ENCODE measurements at regions not wholly inside any gene's neighbourhood (a gene's known extent, or its start where the extent isn't known, plus 50 kb on each side); places are given as distances from the start of the nearest gene placed in this dataset.

DNA sequence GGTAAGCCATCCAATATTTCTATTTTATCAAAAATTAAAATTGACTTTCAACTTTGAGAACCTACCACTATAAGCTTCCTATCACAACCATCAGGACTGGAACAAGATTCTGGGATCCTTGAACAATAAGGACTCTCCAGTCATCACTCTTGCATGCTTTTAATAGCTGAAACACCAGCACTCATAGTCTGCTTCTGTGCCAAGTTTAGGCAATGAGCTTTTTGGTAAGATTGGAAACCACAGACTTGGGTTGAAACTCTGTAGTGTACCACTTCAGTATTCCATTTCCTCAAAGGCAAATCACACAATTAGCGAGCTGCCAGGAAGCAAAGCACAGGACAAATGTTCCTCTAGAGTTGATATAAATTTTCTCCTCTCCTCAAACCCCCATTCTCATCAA, 1065.8 kb upstream of the SLC39A10 start:
- ChIA-PET CTCF (no interaction called here), POLR2A (ENCODE audit: unreplicated experiment) (no interaction called here)
- H3K4me1 ChIP-seq (replicated peaks; ENCODE audit: insufficient read depth) = no peaks in the 10 kb centered on the region
- no peaks in the 10 kb centered on the region for H3K27me3 ChIP-seq (ENCODE audit: insufficient read depth, low read depth)
- BruUV-seq (replicated peaks) = no TSS peak
- no peak overlapping the region for H3K4me2 ChIP-seq
- H4K20me1 ChIP-seq (ENCODE audit: insufficient read depth) = no peaks in the 10 kb centered on the region
- no peaks in the 10 kb centered on the region for H3K9me3 ChIP-seq (ENCODE audit: insufficient read depth, low read depth)
- H3K79me2 ChIP-seq (ENCODE audit: low read depth) = no peaks in the 10 kb centered on the region
- no peaks in the 10 kb centered on the region for H3K36me3 ChIP-seq (ENCODE audit: low read depth)
- H3K4me3 ChIP-seq = no peak overlapping the region
- DNase-seq = no peak
- H3K27ac ChIP-seq = no peak overlapping the region
- no peaks in the 10 kb centered on the region for H3K9me2 ChIP-seq (ENCODE audit: insufficient read depth)
- intact Hi-C loops (cut with micrococcal nuclease; ENCODE audit: unreplicated experiment) = no loop called here
- TF ChIP-seq EZH2 (IDR thresholded peaks at IDR 0.05; ENCODE audit: low read depth) = no peak
- TF ChIP-seq, protein P1, sequence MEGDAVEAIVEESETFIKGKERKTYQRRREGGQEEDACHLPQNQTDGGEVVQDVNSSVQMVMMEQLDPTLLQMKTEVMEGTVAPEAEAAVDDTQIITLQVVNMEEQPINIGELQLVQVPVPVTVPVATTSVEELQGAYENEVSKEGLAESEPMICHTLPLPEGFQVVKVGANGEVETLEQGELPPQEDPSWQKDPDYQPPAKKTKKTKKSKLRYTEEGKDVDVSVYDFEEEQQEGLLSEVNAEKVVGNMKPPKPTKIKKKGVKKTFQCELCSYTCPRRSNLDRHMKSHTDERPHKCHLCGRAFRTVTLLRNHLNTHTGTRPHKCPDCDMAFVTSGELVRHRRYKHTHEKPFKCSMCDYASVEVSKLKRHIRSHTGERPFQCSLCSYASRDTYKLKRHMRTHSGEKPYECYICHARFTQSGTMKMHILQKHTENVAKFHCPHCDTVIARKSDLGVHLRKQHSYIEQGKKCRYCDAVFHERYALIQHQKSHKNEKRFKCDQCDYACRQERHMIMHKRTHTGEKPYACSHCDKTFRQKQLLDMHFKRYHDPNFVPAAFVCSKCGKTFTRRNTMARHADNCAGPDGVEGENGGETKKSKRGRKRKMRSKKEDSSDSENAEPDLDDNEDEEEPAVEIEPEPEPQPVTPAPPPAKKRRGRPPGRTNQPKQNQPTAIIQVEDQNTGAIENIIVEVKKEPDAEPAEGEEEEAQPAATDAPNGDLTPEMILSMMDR (conservative IDR thresholded peaks at IDR 0.05) = no peak
- no peaks in the 10 kb centered on the region for H3F3A ChIP-seq (ENCODE audit: insufficient read depth, low read depth)
- no peak overlapping the region for H2AFZ ChIP-seq

DNA sequence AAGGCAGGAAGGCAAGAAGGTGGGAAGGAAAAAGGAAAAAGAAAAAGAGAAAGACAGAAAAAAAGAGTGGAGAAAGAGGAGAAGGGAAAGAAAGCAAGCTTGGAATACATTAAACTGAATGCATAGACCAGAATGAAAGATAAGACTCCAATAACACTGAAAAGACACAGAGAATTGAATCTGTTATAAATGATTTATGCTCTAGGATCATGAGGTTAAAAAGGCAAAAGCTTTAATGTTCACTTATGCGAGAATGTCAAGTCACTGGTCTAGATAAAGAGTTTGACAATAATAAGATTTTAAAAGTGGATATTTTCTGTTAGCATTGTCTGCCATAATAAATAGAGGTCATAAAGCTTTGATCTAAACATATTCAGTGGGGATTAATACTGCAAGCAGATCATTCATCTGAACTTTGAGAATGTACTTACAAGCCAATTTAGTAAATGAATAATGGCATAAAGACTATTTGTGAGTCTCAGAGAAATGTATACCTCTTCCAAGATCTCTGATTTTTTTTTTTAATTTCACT, 1069.2 kb upstream of the SLC39A10 start:
- intact Hi-C loops (cut with micrococcal nuclease; ENCODE audit: unreplicated experiment) = no loop called here
- Histone ChIP-seq H3K4me1 (replicated peaks; ENCODE audit: insufficient read depth) (no peaks in the 10 kb centered on the region), H3K9me3 (ENCODE audit: insufficient read depth, low read depth) (no peaks in the 10 kb centered on the region), H2AFZ (no peak overlapping the region), H4K20me1 (ENCODE audit: insufficient read depth) (no peaks in the 10 kb centered on the region), H3K9me2 (ENCODE audit: insufficient read depth) (no peaks in the 10 kb centered on the region), H3K79me2 (ENCODE audit: low read depth) (no peaks in the 10 kb centered on the region), H3K4me2 (no peak overlapping the region), H3K4me3 (no peak overlapping the region), H3F3A (ENCODE audit: insufficient read depth, low read depth) (no peaks in the 10 kb centered on the region), H3K27ac (no peak overlapping the region), H3K27me3 (ENCODE audit: insufficient read depth, low read depth) (no peaks in the 10 kb centered on the region), H3K36me3 (ENCODE audit: low read depth) (no peaks in the 10 kb centered on the region)
- ChIA-PET CTCF (no interaction called here), POLR2A (ENCODE audit: unreplicated experiment) (no interaction called here)
- BruUV-seq (replicated peaks) = no TSS peak
- no peak for TF ChIP-seq EZH2 (IDR thresholded peaks at IDR 0.05; ENCODE audit: low read depth)
- TF ChIP-seq, protein P1 (conservative IDR thresholded peaks at IDR 0.05) = no peak
- no peak for DNase-seq

DNA sequence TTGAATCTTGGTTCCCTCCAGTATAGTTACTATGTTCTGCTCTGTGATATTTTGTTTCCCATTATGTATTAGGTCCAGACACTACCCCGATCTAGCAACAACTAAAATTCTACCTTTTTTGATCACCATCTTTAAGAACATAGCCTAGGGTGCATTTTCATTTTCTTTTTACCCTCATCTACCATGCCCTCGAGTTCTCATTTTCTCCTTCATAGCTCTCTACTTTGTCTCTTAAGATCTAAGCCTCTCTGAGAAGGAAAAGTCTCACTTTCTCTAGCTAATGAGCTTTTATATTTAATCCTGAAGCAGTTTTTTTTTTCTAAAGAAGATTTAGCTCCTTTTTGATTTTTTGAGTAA, 1089.4 kb upstream of the SLC39A10 start:
- Histone ChIP-seq H3K27me3 (ENCODE audit: insufficient read depth, low read depth) (no peaks in the 10 kb centered on the region), H3K9me3 (ENCODE audit: insufficient read depth, low read depth) (no peaks in the 10 kb centered on the region), H3F3A (ENCODE audit: insufficient read depth, low read depth) (no peaks in the 10 kb centered on the region), H2AFZ (no peak overlapping the region), H3K4me3 (no peak overlapping the region), H3K79me2 (ENCODE audit: low read depth) (no peaks in the 10 kb centered on the region), H3K9me2 (ENCODE audit: insufficient read depth) (no peaks in the 10 kb centered on the region), H3K27ac (no peak overlapping the region), H3K36me3 (ENCODE audit: low read depth) (no peaks in the 10 kb centered on the region), H3K4me2 (no peak overlapping the region), H3K4me1 (replicated peaks; ENCODE audit: insufficient read depth) (no peaks in the 10 kb centered on the region), H4K20me1 (ENCODE audit: insufficient read depth) (no peaks in the 10 kb centered on the region)
- no peak for DNase-seq
- TF ChIP-seq, protein P1 (conservative IDR thresholded peaks at IDR 0.05) = no peak
- no peak for TF ChIP-seq EZH2 (IDR thresholded peaks at IDR 0.05; ENCODE audit: low read depth)
- ChIA-PET CTCF (no interaction called here), POLR2A (ENCODE audit: unreplicated experiment) (interaction anchor here (0.6 kb wide), 1 partner anchor 664 kb away, joined by 4 read pairs; no protein-coding TSS in a partner anchor)
- no TSS peak for BruUV-seq (replicated peaks)
- intact Hi-C loops (cut with micrococcal nuclease; ENCODE audit: unreplicated experiment) = no loop called here

Data from PC-9 (cell line).